ENCODE measurements at regions not wholly inside any gene's neighbourhood (a gene's known extent, or its start where the extent isn't known, plus 50 kb on each side); places are given as distances from the start of the nearest gene placed in this dataset.

- Histone ChIP-seq H3K4me3 (ENCODE audit: low read length) (no peak overlapping the region), H3K9ac (ENCODE audit: extremely low read depth, low read length, poor library complexity, severe bottlenecking) (no peak overlapping the region), H3K9me3 (ENCODE audit: control insufficient read depth, low read length) (no peaks in the 10 kb centered on the region), H3K36me3 (ENCODE audit: control insufficient read depth, insufficient read depth, low read length) (no peaks in the 10 kb centered on the region), H3K4me1 (ENCODE audit: control insufficient read depth, insufficient read depth, low read length) (no peaks in the 10 kb centered on the region), H3K27ac (ENCODE audit: low read depth, low read length) (no peak overlapping the region), H3K27me3 (ENCODE audit: control insufficient read depth, insufficient read depth, low read length, poor library complexity, severe bottlenecking) (no peaks in the 10 kb centered on the region)
- Mint-ChIP-seq H3K27ac (no peak overlapping the region), H3K4me3 (no peak overlapping the region), H3K36me3 (ENCODE audit: low read depth) (no peaks in the 10 kb centered on the region), H3K4me1 (no peaks in the 10 kb centered on the region), H3K9me3 (peaks cover 8% of the 10 kb centered on the region), H3K27me3 (ENCODE audit: insufficient read depth) (no peaks in the 10 kb centered on the region)
- WGBS, 2 experiments (ENCODE audit: insufficient coverage in 1 of 2, insufficient read length in 1 of 2) = 93 to 96% methylated on average over 3 of the region's 3 CpGs
- no peak for TF ChIP-seq CTCF (conservative IDR thresholded peaks at IDR 0.05)
- DNase-seq = no peak
Observed at GRCh38 chr9:13380903-13381302, 101.4 kb upstream of the MPDZ start.

GRCh38 chr9:13378154-13378553 lies 98.7 kb upstream of the MPDZ start:
- H3K27me3 Mint-ChIP-seq (ENCODE audit: insufficient read depth) = no peaks in the 10 kb centered on the region
- Histone ChIP-seq H3K27ac (ENCODE audit: low read depth, low read length) (no peak overlapping the region), H3K27me3 (ENCODE audit: control insufficient read depth, insufficient read depth, low read length, poor library complexity, severe bottlenecking) (no peaks in the 10 kb centered on the region), H3K9me3 (ENCODE audit: control insufficient read depth, low read length) (no peaks in the 10 kb centered on the region), H3K4me1 (ENCODE audit: control insufficient read depth, insufficient read depth, low read length) (no peaks in the 10 kb centered on the region), H3K4me3 (ENCODE audit: low read length) (no peak overlapping the region), H3K9ac (ENCODE audit: extremely low read depth, low read length, poor library complexity, severe bottlenecking) (no peak overlapping the region), H3K36me3 (ENCODE audit: control insufficient read depth, insufficient read depth, low read length) (no peaks in the 10 kb centered on the region)
- H3K27ac Mint-ChIP-seq = no peak overlapping the region
- no peak for TF ChIP-seq CTCF (conservative IDR thresholded peaks at IDR 0.05)
- no peak overlapping the region for H3K4me3 Mint-ChIP-seq
- no peaks in the 10 kb centered on the region for H3K4me1 Mint-ChIP-seq
- WGBS, 2 experiments (ENCODE audit: insufficient coverage in 1 of 2, insufficient read length in 1 of 2) = 94% methylated on average over 2 of the region's 2 CpGs; no CpG with 5 or more reads in 1 of the 2 experiments
- no peak for DNase-seq
- H3K36me3 Mint-ChIP-seq (ENCODE audit: low read depth) = no peaks in the 10 kb centered on the region
- no peaks in the 10 kb centered on the region for H3K9me3 Mint-ChIP-seq

- no peak overlapping the region for H3K4me3 Mint-ChIP-seq
- Histone ChIP-seq H3K4me1 (ENCODE audit: control insufficient read depth, insufficient read depth, low read length) (no peaks in the 10 kb centered on the region), H3K9ac (ENCODE audit: extremely low read depth, low read length, poor library complexity, severe bottlenecking) (no peak overlapping the region), H3K27ac (ENCODE audit: low read depth, low read length) (no peak overlapping the region), H3K36me3 (ENCODE audit: control insufficient read depth, insufficient read depth, low read length) (no peaks in the 10 kb centered on the region), H3K9me3 (ENCODE audit: control insufficient read depth, low read length) (no peaks in the 10 kb centered on the region), H3K27me3 (ENCODE audit: control insufficient read depth, insufficient read depth, low read length, poor library complexity, severe bottlenecking) (no peaks in the 10 kb centered on the region), H3K4me3 (ENCODE audit: low read length) (no peak overlapping the region)
- H3K36me3 Mint-ChIP-seq (ENCODE audit: low read depth) = no peaks in the 10 kb centered on the region
- WGBS, 2 experiments (ENCODE audit: insufficient coverage in 1 of 2, insufficient read length in 1 of 2) = 86 to 87% methylated on average over 3 of the region's 3 CpGs
- H3K27me3 Mint-ChIP-seq (ENCODE audit: insufficient read depth) = no peaks in the 10 kb centered on the region
- no peaks in the 10 kb centered on the region for H3K9me3 Mint-ChIP-seq
- no peak for DNase-seq
- no peak for TF ChIP-seq CTCF (conservative IDR thresholded peaks at IDR 0.05)
- no peak overlapping the region for H3K27ac Mint-ChIP-seq
- H3K4me1 Mint-ChIP-seq = no peaks in the 10 kb centered on the region
Observed at GRCh38 chr9:13377171-13377925, 97.9 kb upstream of the MPDZ start.
